Left lung (tissue), 4 donors: ENCODE measurements at regions not wholly inside any gene's neighbourhood (a gene's known extent, or its start where the extent isn't known, plus 50 kb on each side); places are given as distances from the start of the nearest gene placed in this dataset.
"Not testable (repeated sequence)": the region's sequence is repeated elsewhere in the genome, so short reads cannot be mapped to it uniquely, and the experiment has no call there.

ENCODE experiments used
- ATAC-seq: fragments of 200-7000 bp; cut with Tn5 transposase; one replicate; pipeline ENCODE4 v1.9.1; 2020; ENCODE audit warnings: moderate library complexity
- DNase-seq, 4 donors: peaks; one replicate each; pipeline ENCODE4 v3.0.0-alpha.2; 2013 to 2020
- H3K27ac ChIP-seq, 2 donors: fragments of 200-600 bp; sonication (generic) in 1 of 2; one replicate each; pipeline versions ENCODE4 v1.5.0 to v1.8.0; 2020 to 2021
- H3K27me3 ChIP-seq, 2 donors: fragments of 200-600 bp; sonication (generic) in 1 of 2; one replicate each; pipeline versions ENCODE4 v1.5.0 to v1.8.0; 2020 to 2021
- H3K36me3 ChIP-seq, 2 donors: fragments of 200-600 bp; sonication (generic) in 1 of 2; one replicate each; pipeline versions ENCODE4 v1.5.0 to v1.8.0; 2020 to 2021
- H3K4me1 ChIP-seq, 2 donors: fragments of 200-600 bp; one replicate each; pipeline ENCODE4 v1.8.0; 2021
- H3K4me3 ChIP-seq, 2 donors: fragments of 200-600 bp; sonication (generic) in 1 of 2; one replicate each; pipeline versions ENCODE4 v1.5.0 to v1.8.0; 2020 to 2021; ENCODE audit warnings: mild to moderate bottlenecking in 1 of 2
- H3K9me3 ChIP-seq, 2 donors: fragments of 200-600 bp; sonication (generic) in 1 of 2; one replicate each; pipeline versions ENCODE4 v1.5.0 to v1.8.0; 2020 to 2021
- intact Hi-C, 2 donors: fragments of 100-400 bp; cut with DNase I; formaldehyde crosslinking; loops; one replicate each; pipeline versions ENCODE4 v1.11.2 to v1.14.2; 2022
- TF ChIP-seq, protein P1 (sequence below), 2 donors: fragments of 200-600 bp; sonication (generic) in 1 of 2; IDR thresholded peaks; one replicate each; pipeline versions ENCODE4 v1.5.0 to v1.8.0; 2021; ENCODE audit warnings: antibody characterized with exemption in 2 of 2
- donor health status: DM: no; HTN: yes; CAD: no.
- donor health status: DM: no; HTN: no; CAD: no.

DNA sequence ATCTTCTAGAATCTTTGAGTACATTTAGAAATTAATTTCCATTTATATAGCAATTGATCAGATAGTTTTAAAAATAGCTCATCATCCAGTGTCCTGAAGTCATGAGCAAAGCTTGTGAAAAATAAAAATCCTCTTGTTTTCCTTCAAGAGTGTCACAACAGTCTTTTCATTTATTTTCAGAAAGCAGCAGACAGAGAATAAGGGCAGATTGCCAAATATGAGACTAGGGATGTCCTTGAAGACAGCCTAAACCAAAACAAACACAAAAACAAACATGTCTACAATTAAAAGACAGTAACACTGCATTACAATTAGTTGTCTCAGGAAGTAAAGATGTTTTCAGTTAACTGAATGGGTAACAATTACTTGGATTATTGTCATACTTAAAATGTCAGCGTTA is 682.8 kb downstream of the TFAP2A start:
- Histone ChIP-seq H3K4me3 (no peak overlapping the region), H3K4me1 (no peaks in the 10 kb centered on the region), H3K36me3 (no peaks in the 10 kb centered on the region), H3K27me3 (no peaks in the 10 kb centered on the region), H3K27ac (no peak overlapping the region), H3K9me3 (peaks cover 0 to 4% of the 10 kb centered on the region in 2 donors)
- no peak for DNase-seq
- ATAC-seq = no peak
- TF ChIP-seq, protein P1, sequence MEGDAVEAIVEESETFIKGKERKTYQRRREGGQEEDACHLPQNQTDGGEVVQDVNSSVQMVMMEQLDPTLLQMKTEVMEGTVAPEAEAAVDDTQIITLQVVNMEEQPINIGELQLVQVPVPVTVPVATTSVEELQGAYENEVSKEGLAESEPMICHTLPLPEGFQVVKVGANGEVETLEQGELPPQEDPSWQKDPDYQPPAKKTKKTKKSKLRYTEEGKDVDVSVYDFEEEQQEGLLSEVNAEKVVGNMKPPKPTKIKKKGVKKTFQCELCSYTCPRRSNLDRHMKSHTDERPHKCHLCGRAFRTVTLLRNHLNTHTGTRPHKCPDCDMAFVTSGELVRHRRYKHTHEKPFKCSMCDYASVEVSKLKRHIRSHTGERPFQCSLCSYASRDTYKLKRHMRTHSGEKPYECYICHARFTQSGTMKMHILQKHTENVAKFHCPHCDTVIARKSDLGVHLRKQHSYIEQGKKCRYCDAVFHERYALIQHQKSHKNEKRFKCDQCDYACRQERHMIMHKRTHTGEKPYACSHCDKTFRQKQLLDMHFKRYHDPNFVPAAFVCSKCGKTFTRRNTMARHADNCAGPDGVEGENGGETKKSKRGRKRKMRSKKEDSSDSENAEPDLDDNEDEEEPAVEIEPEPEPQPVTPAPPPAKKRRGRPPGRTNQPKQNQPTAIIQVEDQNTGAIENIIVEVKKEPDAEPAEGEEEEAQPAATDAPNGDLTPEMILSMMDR (IDR thresholded peaks at IDR 0.05) = no peak
- intact Hi-C loops = no loop called here

DNA sequence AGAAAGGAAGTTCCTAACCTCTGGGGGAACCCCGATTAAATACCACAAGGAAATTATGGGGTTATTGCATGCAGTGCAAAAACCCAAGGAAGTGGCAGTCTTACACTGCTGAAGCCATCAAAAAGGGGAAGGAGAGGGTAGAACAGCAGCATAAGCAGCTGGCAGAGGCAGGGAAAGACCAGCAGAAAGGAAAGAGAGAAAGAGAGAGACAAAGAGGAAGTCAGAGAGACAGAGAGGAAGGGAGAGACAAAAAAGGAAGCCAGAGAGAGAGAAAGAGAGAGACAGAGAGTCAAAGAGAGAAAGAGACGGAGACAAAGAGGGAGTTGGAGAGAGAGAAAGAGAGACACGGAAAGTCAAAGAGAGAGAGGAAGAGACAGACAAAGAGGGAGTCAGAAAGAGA is 689.1 kb downstream of the TFAP2A start:
- intact Hi-C loops, H3K27me3 ChIP-seq, H3K36me3 ChIP-seq, ATAC-seq, H3K4me3 ChIP-seq, H3K27ac ChIP-seq, H3K4me1 ChIP-seq, H3K9me3 ChIP-seq, DNase-seq: not testable (repeated sequence)

DNA sequence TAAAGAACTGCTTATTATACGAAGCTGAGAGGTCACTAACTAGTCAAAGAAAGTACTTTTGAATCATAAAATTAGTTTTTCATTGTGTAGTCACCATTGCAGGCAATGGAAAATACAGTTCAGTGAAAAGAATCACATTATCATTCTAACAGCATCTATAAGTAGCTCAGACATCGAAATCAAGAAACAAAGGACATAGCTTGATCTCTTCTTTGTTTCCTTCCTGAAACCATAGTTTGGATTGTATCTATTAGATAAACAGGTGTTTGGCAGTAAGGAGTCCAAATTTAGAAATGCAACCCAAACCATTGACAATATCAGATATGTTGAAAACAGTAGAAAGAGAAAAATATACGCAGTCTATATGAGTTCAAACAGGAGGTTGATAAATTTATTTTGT is 697.3 kb downstream of the TFAP2A start:
- ATAC-seq = no peak
- TF ChIP-seq, protein P1 (IDR thresholded peaks at IDR 0.05) = no peak
- no peak for DNase-seq
- Histone ChIP-seq H3K27ac (no peak overlapping the region), H3K4me3 (no peak overlapping the region), H3K4me1 (no peaks in the 10 kb centered on the region), H3K36me3 (no peaks in the 10 kb centered on the region), H3K27me3 (no peaks in the 10 kb centered on the region), H3K9me3 (peaks cover 0 to 1% of the 10 kb centered on the region in 2 donors)
- intact Hi-C loops = no loop called here

DNA sequence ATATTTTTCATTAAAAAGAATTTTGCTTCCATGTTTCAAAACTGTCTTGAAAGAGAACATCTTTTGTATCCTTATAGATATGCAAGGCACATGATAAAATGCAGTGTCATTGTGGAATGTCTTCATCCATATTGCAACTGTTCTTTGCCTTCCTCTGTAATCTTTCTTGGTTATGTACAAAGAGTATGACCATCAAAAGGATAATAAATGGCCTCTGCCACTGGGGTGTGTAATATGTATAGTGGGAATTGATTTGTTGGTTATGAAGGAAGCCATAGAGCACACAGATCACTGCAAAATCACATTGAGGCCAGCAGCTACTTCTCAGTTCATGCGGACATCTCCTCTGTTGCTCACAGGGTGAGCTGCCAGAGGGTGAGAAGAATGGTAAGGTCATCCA is 703.5 kb downstream of the TFAP2A start:
- intact Hi-C loops = no loop called here
- no peak overlapping the region for H3K27ac ChIP-seq
- DNase-seq = no peak

DNA sequence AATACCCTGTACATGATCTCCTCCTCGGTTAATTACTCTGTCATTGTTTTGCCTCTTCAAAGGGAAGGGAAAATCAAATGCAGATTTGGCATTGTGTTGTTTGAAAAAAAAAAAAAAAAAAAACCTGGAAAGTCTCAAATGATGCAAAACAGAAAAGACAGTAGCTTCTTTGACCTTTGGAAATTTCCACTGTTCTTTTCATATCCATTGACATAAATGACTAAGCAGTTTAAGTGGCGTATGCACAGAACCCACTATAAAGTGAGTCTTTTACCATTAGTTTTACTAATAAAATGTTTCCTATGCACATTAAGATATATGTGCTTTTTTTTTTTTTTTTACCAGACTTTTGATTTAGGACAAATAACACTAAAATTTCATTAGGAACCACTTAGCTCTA is 704.3 kb downstream of the TFAP2A start:
- Histone ChIP-seq H3K4me1 (no peaks in the 10 kb centered on the region), H3K9me3 (no peaks in the 10 kb centered on the region), H3K36me3 (no peaks in the 10 kb centered on the region), H3K4me3 (no peak overlapping the region), H3K27me3 (no peaks in the 10 kb centered on the region), H3K27ac (no peak overlapping the region)
- ATAC-seq = no peak
- TF ChIP-seq, protein P1 (IDR thresholded peaks at IDR 0.05) = no peak
- intact Hi-C loops = no loop called here
- DNase-seq = no peak

More for the DNA sequence above, 703.5 kb downstream of the TFAP2A start:
- Histone ChIP-seq H3K36me3 (no peaks in the 10 kb centered on the region), H3K27me3 (no peaks in the 10 kb centered on the region), H3K9me3 (no peaks in the 10 kb centered on the region), H3K4me1 (no peaks in the 10 kb centered on the region), H3K4me3 (no peak overlapping the region)
- ATAC-seq = no peak
- TF ChIP-seq, protein P1 (IDR thresholded peaks at IDR 0.05) = no peak

DNA sequence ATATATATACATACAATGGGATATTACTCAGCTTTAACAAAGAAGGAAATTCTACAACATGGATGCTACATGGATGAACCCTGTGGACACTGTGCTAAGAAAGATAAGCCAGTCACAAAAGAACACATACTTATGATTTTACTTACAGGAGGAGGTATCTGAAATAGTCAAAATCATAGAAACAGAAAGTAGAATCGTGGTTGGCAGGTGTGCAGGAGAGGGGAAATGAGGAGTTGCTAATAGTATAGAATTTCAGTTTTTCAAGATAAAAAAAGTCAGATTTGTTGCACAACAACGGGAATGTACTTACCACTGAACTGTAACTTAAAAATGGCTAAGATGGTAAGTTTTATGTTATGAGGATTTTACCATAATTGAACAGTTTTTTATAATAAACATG is 706.3 kb downstream of the TFAP2A start:
- no peak for ATAC-seq
- intact Hi-C loops = no loop called here
- TF ChIP-seq, protein P1 (IDR thresholded peaks at IDR 0.05) = no peak
- H3K27ac ChIP-seq = no peak overlapping the region
- H3K27me3 ChIP-seq = no peaks in the 10 kb centered on the region
- H3K9me3 ChIP-seq = no peaks in the 10 kb centered on the region
- DNase-seq = no peak
- no peak overlapping the region for H3K4me3 ChIP-seq
- no peaks in the 10 kb centered on the region for H3K36me3 ChIP-seq
- no peaks in the 10 kb centered on the region for H3K4me1 ChIP-seq
